Peyer's patch (tissue), 4 donors: ENCODE measurements at regions not wholly inside any gene's neighbourhood (a gene's known extent, or its start where the extent isn't known, plus 50 kb on each side); places are given as distances from the start of the nearest gene placed in this dataset.

Experiments
- DNase-seq, 3 donors: peaks; one replicate each; pipeline ENCODE4 v3.0.0-alpha.2; 2017 to 2019
- H3K27ac ChIP-seq, 4 donors: fragments of 200-600 bp; sonication (generic); one replicate each; pipeline ENCODE4 v1.5.1; 2016 to 2019
- H3K27me3 ChIP-seq, 2 donors: fragments of 200-600 bp; sonication (generic); one replicate each; pipeline ENCODE4 v1.5.1; 2019
- H3K36me3 ChIP-seq, 3 donors: fragments of 200-600 bp; sonication (generic); one replicate each; pipeline ENCODE4 v1.5.1; 2016 to 2019
- H3K4me1 ChIP-seq, 4 donors: fragments of 200-600 bp; sonication (generic); one replicate each; pipeline ENCODE4 v1.5.1; 2016 to 2019
- H3K4me3 ChIP-seq, 4 donors: fragments of 200-600 bp; sonication (generic); 1 replicate in 3 of 4; 2 replicates in 1 of 4; pipeline ENCODE4 v1.5.1; 2016 to 2019; ENCODE audit warnings: mild to moderate bottlenecking in 1 of 4
- H3K9me3 ChIP-seq, 4 donors: fragments of 200-600 bp; sonication (generic); one replicate each; pipeline ENCODE4 v1.5.1; 2016 to 2019; ENCODE audit warnings: mild to moderate bottlenecking in 1 of 4
- POLR2A ChIP-seq, 2 donors: fragments of 450-650 bp; IDR thresholded peaks; one replicate each; pipeline ENCODE4 v1.5.1; 2017; ENCODE audit warnings: antibody characterized with exemption in 2 of 2, mild to moderate bottlenecking in 2 of 2, moderate library complexity in 2 of 2
- TF ChIP-seq, protein P1 (sequence below), 6 experiments: fragments of 450-650 bp in 4 of 6; fragments of 200-600 bp in 2 of 6; sonication (generic) in 1 of 6; IDR thresholded peaks; one replicate each; pipeline ENCODE4 v1.5.1; 2017 to 2019; ENCODE audit warnings: antibody characterized with exemption in 6 of 6, mild to moderate bottlenecking in 3 of 6, moderate library complexity in 1 of 6

DNA sequence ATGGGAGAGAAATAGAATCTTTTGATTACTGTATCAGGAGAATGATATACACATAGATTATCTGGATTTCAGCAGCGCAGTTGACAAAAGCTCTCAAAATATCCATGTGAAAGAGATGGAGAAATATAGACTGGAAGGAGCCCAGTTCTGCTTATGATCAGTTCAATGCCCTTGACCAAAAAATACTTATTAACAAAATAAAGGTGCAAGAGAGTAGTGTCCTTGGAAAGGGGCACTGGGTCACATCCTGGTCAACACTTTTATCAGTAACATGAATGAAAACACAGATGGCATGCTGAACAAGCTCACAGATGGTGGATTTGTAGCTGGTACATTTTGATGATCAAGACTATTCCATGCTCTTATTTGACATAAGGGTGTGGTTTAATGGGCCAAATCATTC lies 63.9 kb upstream of the PLEKHG1 start:
- TF ChIP-seq POLR2A (IDR thresholded peaks at IDR 0.05) = no peak
- H3K36me3 ChIP-seq = no peaks in the 10 kb centered on the region
- no peak for DNase-seq
- no peaks in the 10 kb centered on the region for H3K4me1 ChIP-seq
- no peak overlapping the region for H3K27ac ChIP-seq
- no peak overlapping the region for H3K4me3 ChIP-seq
- no peaks in the 10 kb centered on the region for H3K9me3 ChIP-seq
- no peaks in the 10 kb centered on the region for H3K27me3 ChIP-seq

DNA sequence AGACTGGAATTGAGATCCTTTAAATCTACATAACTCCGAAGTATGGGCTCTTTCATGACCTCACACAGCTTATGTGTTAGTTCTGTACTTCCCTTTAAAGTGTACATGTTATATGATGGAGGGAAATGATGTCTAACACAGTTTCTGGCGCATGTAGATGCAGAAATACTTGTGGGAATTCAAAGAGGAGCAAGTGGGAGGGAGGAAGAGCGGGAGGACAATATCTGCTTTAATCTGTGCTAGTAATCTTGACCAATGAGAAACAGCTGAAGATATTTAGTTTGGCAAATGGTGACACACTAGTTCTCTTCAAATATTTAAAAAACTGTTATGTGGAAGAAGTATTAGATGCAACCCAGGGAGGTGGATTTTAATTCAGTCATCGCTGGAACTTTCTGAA lies 62.9 kb upstream of the PLEKHG1 start:
- peak overlapping the region in 1 of 4 donors; percentile 19 for H3K27ac ChIP-seq

DNA sequence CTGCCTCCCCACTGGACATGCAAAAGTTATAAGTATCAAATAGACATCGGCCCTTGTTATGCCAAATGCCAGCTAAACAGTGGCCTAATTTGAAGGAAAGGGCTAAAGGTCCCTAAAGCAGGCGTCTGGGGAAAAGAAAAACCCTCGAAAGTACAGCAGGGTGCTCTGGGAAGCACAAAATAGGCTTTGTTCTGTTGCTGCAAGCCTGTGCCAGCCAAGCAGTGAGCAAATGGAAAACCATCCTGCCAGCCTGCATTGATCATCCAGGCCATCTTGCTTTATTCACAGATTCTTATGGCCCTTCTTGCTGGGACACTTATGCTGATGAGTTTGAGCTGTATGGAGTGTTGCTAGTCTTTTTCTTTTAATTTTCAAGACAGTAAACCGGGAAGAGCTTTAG lies 62.2 kb upstream of the PLEKHG1 start:
- TF ChIP-seq POLR2A (IDR thresholded peaks at IDR 0.05) = no peak
- TF ChIP-seq, protein P1, sequence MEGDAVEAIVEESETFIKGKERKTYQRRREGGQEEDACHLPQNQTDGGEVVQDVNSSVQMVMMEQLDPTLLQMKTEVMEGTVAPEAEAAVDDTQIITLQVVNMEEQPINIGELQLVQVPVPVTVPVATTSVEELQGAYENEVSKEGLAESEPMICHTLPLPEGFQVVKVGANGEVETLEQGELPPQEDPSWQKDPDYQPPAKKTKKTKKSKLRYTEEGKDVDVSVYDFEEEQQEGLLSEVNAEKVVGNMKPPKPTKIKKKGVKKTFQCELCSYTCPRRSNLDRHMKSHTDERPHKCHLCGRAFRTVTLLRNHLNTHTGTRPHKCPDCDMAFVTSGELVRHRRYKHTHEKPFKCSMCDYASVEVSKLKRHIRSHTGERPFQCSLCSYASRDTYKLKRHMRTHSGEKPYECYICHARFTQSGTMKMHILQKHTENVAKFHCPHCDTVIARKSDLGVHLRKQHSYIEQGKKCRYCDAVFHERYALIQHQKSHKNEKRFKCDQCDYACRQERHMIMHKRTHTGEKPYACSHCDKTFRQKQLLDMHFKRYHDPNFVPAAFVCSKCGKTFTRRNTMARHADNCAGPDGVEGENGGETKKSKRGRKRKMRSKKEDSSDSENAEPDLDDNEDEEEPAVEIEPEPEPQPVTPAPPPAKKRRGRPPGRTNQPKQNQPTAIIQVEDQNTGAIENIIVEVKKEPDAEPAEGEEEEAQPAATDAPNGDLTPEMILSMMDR (IDR thresholded peaks at IDR 0.05) = no peak
- no peaks in the 10 kb centered on the region for H3K4me1 ChIP-seq
- peak overlapping the region in 1 of 4 donors; percentile 19 for H3K27ac ChIP-seq
- no peaks in the 10 kb centered on the region for H3K9me3 ChIP-seq
- no peaks in the 10 kb centered on the region for H3K36me3 ChIP-seq
- no peak for DNase-seq
- no peaks in the 10 kb centered on the region for H3K27me3 ChIP-seq
- no peak overlapping the region for H3K4me3 ChIP-seq

More for the DNA sequence above, 62.9 kb upstream of the PLEKHG1 start:
- H3K36me3 ChIP-seq = no peaks in the 10 kb centered on the region
- H3K4me3 ChIP-seq = no peak overlapping the region
- H3K27me3 ChIP-seq = no peaks in the 10 kb centered on the region
- H3K9me3 ChIP-seq = no peaks in the 10 kb centered on the region
- TF ChIP-seq, protein P1 (IDR thresholded peaks at IDR 0.05) = no peak
- DNase-seq = no peak
- no peaks in the 10 kb centered on the region for H3K4me1 ChIP-seq

DNA sequence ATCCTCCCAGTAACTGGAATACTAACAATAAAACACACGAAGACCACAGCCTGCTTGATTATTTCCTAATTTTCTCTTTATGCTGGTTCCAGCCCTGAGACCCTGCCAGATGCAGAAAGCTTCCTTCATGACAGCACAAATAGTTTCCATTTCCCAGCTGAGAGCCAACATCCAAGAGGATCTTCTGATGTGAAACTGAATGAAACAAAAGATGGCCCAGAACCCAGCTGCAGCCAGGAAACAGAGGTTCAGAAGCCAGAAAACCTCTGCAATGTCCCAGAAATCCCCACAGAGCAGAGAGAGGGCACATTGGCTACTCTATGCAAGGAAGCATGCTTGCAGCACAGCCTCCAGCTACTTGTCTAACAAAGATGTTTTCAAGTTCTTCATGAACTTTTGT lies 61.8 kb upstream of the PLEKHG1 start:
- H3K4me3 ChIP-seq = no peak overlapping the region
- DNase-seq = no peak
- TF ChIP-seq POLR2A (IDR thresholded peaks at IDR 0.05) = no peak
- TF ChIP-seq, protein P1 (IDR thresholded peaks at IDR 0.05) = no peak
- no peaks in the 10 kb centered on the region for H3K9me3 ChIP-seq
- no peaks in the 10 kb centered on the region for H3K4me1 ChIP-seq
- no peaks in the 10 kb centered on the region for H3K27me3 ChIP-seq
- H3K36me3 ChIP-seq = no peaks in the 10 kb centered on the region
- peak overlapping the region in 1 of 4 donors; percentile 19 for H3K27ac ChIP-seq

DNA sequence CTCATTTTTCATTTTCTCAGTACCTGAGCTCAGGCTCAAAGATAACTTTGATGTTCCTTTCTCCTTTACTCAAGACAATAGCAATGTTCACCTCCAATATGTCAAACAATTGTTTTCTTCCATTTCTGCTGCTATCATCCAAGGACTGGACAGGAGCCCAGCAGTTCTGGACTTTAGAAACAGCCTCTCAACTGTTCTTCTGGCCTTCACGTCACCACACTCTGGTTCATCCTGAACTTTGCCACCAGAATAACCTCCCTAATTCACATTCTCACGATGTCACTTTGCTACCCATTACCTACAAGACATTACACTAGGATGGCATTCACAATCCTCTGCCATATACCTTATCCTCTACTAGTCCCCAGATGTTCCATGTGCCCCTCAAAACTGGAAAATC lies 60.6 kb upstream of the PLEKHG1 start:
- no peaks in the 10 kb centered on the region for H3K4me1 ChIP-seq
- H3K27ac ChIP-seq = no peak overlapping the region
- no peaks in the 10 kb centered on the region for H3K36me3 ChIP-seq
- no peaks in the 10 kb centered on the region for H3K27me3 ChIP-seq
- H3K4me3 ChIP-seq = no peak overlapping the region
- TF ChIP-seq POLR2A (IDR thresholded peaks at IDR 0.05) = no peak
- TF ChIP-seq, protein P1 (IDR thresholded peaks at IDR 0.05) = no peak
- no peak for DNase-seq
- no peaks in the 10 kb centered on the region for H3K9me3 ChIP-seq

DNA sequence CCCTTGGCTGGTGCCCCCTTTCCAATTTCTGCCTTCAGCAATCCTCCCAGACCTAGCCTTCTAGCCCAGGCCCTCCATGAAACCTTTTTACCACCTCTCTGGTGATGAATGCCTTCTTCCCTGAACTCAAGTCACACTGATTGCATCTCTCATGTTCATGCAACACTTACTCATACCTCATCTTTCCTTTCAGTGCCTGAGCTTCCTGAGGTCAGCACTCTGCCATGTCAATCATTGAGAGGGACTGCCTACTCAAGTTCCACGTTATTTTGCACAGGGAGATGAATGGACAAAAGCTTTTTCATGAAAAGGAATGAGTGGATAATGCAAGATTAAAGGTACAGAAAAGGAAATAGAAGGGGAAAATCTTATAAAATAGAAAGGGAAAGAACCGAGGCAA lies 60.1 kb upstream of the PLEKHG1 start:
- no peak overlapping the region for H3K4me3 ChIP-seq
- H3K27ac ChIP-seq = no peak overlapping the region
- H3K36me3 ChIP-seq = no peaks in the 10 kb centered on the region
- DNase-seq = no peak
- no peaks in the 10 kb centered on the region for H3K27me3 ChIP-seq
- TF ChIP-seq POLR2A (IDR thresholded peaks at IDR 0.05) = no peak
- TF ChIP-seq, protein P1 (IDR thresholded peaks at IDR 0.05) = no peak
- H3K4me1 ChIP-seq = no peaks in the 10 kb centered on the region
- H3K9me3 ChIP-seq = no peaks in the 10 kb centered on the region
